HT1080 (cell line): ENCODE measurements at regions not wholly inside any gene's neighbourhood (a gene's known extent, or its start where the extent isn't known, plus 50 kb on each side); places are given as distances from the start of the nearest gene placed in this dataset.

Source experiments
- DNase-seq: peaks from one replicate; pipeline ENCODE4 v3.0.0-alpha.2; 2015; ENCODE audit warnings: low read depth

- no peak for DNase-seq
Observed at GRCh38 chr3:161555320-161555719, 58.7 kb downstream of the OTOL1 start.

- DNase-seq, result no peak
Observed at GRCh38 chr3:161556533-161556932, 59.9 kb downstream of the OTOL1 start.

GRCh38 chr3:161556941-161557340, 60.3 kb downstream of the OTOL1 start:
- DNase-seq, result no peak

GRCh38 chr3:161557445-161558150, 61.0 kb downstream of the OTOL1 start:
- no peak for DNase-seq

GRCh38 chr3:161558236-161558635, 61.6 kb downstream of the OTOL1 start:
- peak; percentile 73 for DNase-seq

GRCh38 chr3:161559177-161559998, 62.8 kb downstream of the OTOL1 start:
- peak; percentile 67 for DNase-seq

- DNase-seq, result peak; percentile 44
Observed at GRCh38 chr3:161560008-161560637, 63.5 kb downstream of the OTOL1 start.

GRCh38 chr3:161567577-161568361, 71.2 kb downstream of the OTOL1 start:
- DNase-seq, result no peak

GRCh38 chr3:161568671-161569070, 72.1 kb downstream of the OTOL1 start:
- no peak for DNase-seq

- DNase-seq, result no peak
Observed at GRCh38 chr3:161571951-161572350, 75.3 kb downstream of the OTOL1 start.

GRCh38 chr3:161573136-161573535, 76.5 kb downstream of the OTOL1 start:
- no peak for DNase-seq

GRCh38 chr3:161575901-161576300, 79.3 kb downstream of the OTOL1 start:
- no peak for DNase-seq

- no peak for DNase-seq
Observed at GRCh38 chr3:161576311-161576710, 79.7 kb downstream of the OTOL1 start.

- DNase-seq, result peak; percentile 49
Observed at GRCh38 chr3:161576714-161577510, 80.3 kb downstream of the OTOL1 start.

- DNase-seq, result no peak
Observed at GRCh38 chr3:161577662-161578061, 81.1 kb downstream of the OTOL1 start.

GRCh38 chr3:161579395-161580126, 83.0 kb downstream of the OTOL1 start:
- no peak for DNase-seq

- DNase-seq, result no peak
Observed at GRCh38 chr3:161585922-161586321, 89.3 kb downstream of the OTOL1 start.

GRCh38 chr3:161586556-161587235, 90.1 kb downstream of the OTOL1 start:
- no peak for DNase-seq

- DNase-seq, result no peak
Observed at GRCh38 chr3:161598639-161599038, 102.0 kb downstream of the OTOL1 start.
